BLaER1 (cell line): ENCODE measurements at regions not wholly inside any gene's neighbourhood (a gene's known extent, or its start where the extent isn't known, plus 50 kb on each side); places are given as distances from the start of the nearest gene placed in this dataset.
"Not testable (repeated sequence)": the region's sequence is repeated elsewhere in the genome, so short reads cannot be mapped to it uniquely, and the experiment has no call there.

Experiments used
- H3K27ac ChIP-seq: shearing (Covaris generic); formaldehyde crosslinking; 2 replicates; pipeline ENCODE4 v1.8.1; 2022
- H3K27me3 ChIP-seq: shearing (Covaris generic); formaldehyde crosslinking; 2 replicates; pipeline ENCODE4 v1.8.1; 2022
- H3K36me3 ChIP-seq: shearing (Covaris generic); formaldehyde crosslinking; 2 replicates; pipeline ENCODE4 v1.8.1; 2022
- H3K4me1 ChIP-seq: shearing (Covaris generic); formaldehyde crosslinking; 2 replicates; pipeline ENCODE4 v1.8.1; 2022
- H3K4me2 ChIP-seq: shearing (Covaris generic); formaldehyde crosslinking; 2 replicates; pipeline ENCODE4 v1.8.1; 2022
- H3K4me3 ChIP-seq: shearing (Covaris generic); formaldehyde crosslinking; 2 replicates; pipeline ENCODE4 v1.8.1; 2022
- H3K9ac ChIP-seq: shearing (Covaris generic); formaldehyde crosslinking; 2 replicates; pipeline ENCODE4 v1.8.1; 2022
- H3K9me3 ChIP-seq: shearing (Covaris generic); formaldehyde crosslinking; 2 replicates; pipeline ENCODE4 v1.8.1; 2022
- H4K20me1 ChIP-seq: shearing (Covaris generic); formaldehyde crosslinking; 2 replicates; pipeline ENCODE4 v1.8.1; 2022
- Cebpa-rat ChIP-seq: shearing (Covaris generic); IDR thresholded peaks from 2 replicates; pipeline ENCODE4 v1.8.1; 2022

GRCh38 chr2:198640463-198640862 is 817.3 kb downstream of the SATB2 start:
- Histone ChIP-seq H3K4me3 (no peak overlapping the region), H3K36me3 (no peaks in the 10 kb centered on the region), H3K9me3 (no peaks in the 10 kb centered on the region), H4K20me1 (no peaks in the 10 kb centered on the region), H3K27me3 (no peaks in the 10 kb centered on the region), H3K4me2 (no peak overlapping the region), H3K4me1 (no peaks in the 10 kb centered on the region), H3K27ac (no peak overlapping the region), H3K9ac (no peak overlapping the region)
- no peak for TF ChIP-seq Cebpa-rat

- no peak for TF ChIP-seq Cebpa-rat
- Histone ChIP-seq H3K36me3 (no peaks in the 10 kb centered on the region), H4K20me1 (no peaks in the 10 kb centered on the region), H3K9me3 (no peaks in the 10 kb centered on the region), H3K27me3 (no peaks in the 10 kb centered on the region), H3K4me2 (no peak overlapping the region), H3K9ac (no peak overlapping the region), H3K4me1 (no peaks in the 10 kb centered on the region), H3K4me3 (no peak overlapping the region), H3K27ac (no peak overlapping the region)
These were observed 818.2 kb downstream of the SATB2 start for GRCh38 chr2:198639580-198639979.

GRCh38 chr2:198638577-198638976 is 819.2 kb downstream of the SATB2 start:
- H3K9me3 ChIP-seq, result no peaks in the 10 kb centered on the region

GRCh38 chr2:198630384-198630783 is 826.0 kb downstream of the PLCL1 start:
- Histone ChIP-seq H3K27me3 (no peaks in the 10 kb centered on the region), H3K36me3 (no peaks in the 10 kb centered on the region), H4K20me1 (no peaks in the 10 kb centered on the region), H3K9me3 (no peaks in the 10 kb centered on the region), H3K27ac (no peak overlapping the region), H3K4me2 (no peak overlapping the region), H3K9ac (no peak overlapping the region), H3K4me3 (no peak overlapping the region), H3K4me1 (peaks cover 14% of the 10 kb centered on the region)
- TF ChIP-seq Cebpa-rat, result no peak

More at GRCh38 chr2:198638577-198638976, 819.2 kb downstream of the SATB2 start:
- Histone ChIP-seq H3K36me3 (no peaks in the 10 kb centered on the region), H4K20me1 (no peaks in the 10 kb centered on the region), H3K27ac (no peak overlapping the region), H3K27me3 (no peaks in the 10 kb centered on the region), H3K9ac (no peak overlapping the region), H3K4me1 (peaks cover 9% of the 10 kb centered on the region), H3K4me2 (no peak overlapping the region), H3K4me3 (no peak overlapping the region)
- TF ChIP-seq Cebpa-rat, result no peak

- Histone ChIP-seq H3K36me3 (no peaks in the 10 kb centered on the region), H3K27me3 (no peaks in the 10 kb centered on the region), H3K4me1 (peaks cover 5% of the 10 kb centered on the region), H3K4me2 (no peak overlapping the region), H3K9me3 (no peaks in the 10 kb centered on the region), H3K27ac (no peak overlapping the region), H4K20me1 (no peaks in the 10 kb centered on the region), H3K4me3 (no peak overlapping the region), H3K9ac (no peak overlapping the region)
- no peak for TF ChIP-seq Cebpa-rat
These were observed 824.2 kb downstream of the PLCL1 start for GRCh38 chr2:198628596-198628995.

- H3K36me3 ChIP-seq, result no peaks in the 10 kb centered on the region
- H3K4me2 ChIP-seq, result no peak overlapping the region
- no peak overlapping the region for H3K4me3 ChIP-seq
- no peaks in the 10 kb centered on the region for H3K9me3 ChIP-seq
- H3K4me1 ChIP-seq, result no peaks in the 10 kb centered on the region
- no peak for TF ChIP-seq Cebpa-rat
- no peaks in the 10 kb centered on the region for H4K20me1 ChIP-seq
- H3K27ac ChIP-seq, result no peak overlapping the region
- no peak overlapping the region for H3K9ac ChIP-seq
- H3K27me3 ChIP-seq, result no peaks in the 10 kb centered on the region
These were observed 818.8 kb downstream of the PLCL1 start for GRCh38 chr2:198622986-198623730.

GRCh38 chr2:198615972-198616371 is 811.6 kb downstream of the PLCL1 start:
- no peaks in the 10 kb centered on the region for H3K36me3 ChIP-seq
- no peak overlapping the region for H3K27ac ChIP-seq
- H3K27me3 ChIP-seq, result no peaks in the 10 kb centered on the region
- H3K9ac ChIP-seq, result no peak overlapping the region
- H3K4me1 ChIP-seq, result no peaks in the 10 kb centered on the region
- no peak for TF ChIP-seq Cebpa-rat
- no peaks in the 10 kb centered on the region for H3K9me3 ChIP-seq
- no peak overlapping the region for H3K4me3 ChIP-seq
- no peak overlapping the region for H3K4me2 ChIP-seq
- H4K20me1 ChIP-seq, result no peaks in the 10 kb centered on the region

- Histone ChIP-seq H3K4me3 (no peak overlapping the region), H3K9me3 (no peaks in the 10 kb centered on the region)
- no peak for TF ChIP-seq Cebpa-rat
These were observed 806.8 kb downstream of the PLCL1 start for GRCh38 chr2:198611201-198611600.

GRCh38 chr2:198604599-198604998 is 800.2 kb downstream of the PLCL1 start:
- Histone ChIP-seq H3K9me3 (no peaks in the 10 kb centered on the region), H3K4me1 (no peaks in the 10 kb centered on the region), H3K4me2 (no peak overlapping the region), H3K27ac (no peak overlapping the region), H3K36me3 (no peaks in the 10 kb centered on the region), H3K27me3 (no peaks in the 10 kb centered on the region), H3K4me3 (no peak overlapping the region), H4K20me1 (no peaks in the 10 kb centered on the region), H3K9ac (no peak overlapping the region)
- TF ChIP-seq Cebpa-rat, result no peak

More at GRCh38 chr2:198611201-198611600, 806.8 kb downstream of the PLCL1 start:
- no peaks in the 10 kb centered on the region for H3K27me3 ChIP-seq
- no peak overlapping the region for H3K9ac ChIP-seq
- no peak overlapping the region for H3K4me2 ChIP-seq
- H3K4me1 ChIP-seq, result no peaks in the 10 kb centered on the region
- H3K27ac ChIP-seq, result no peak overlapping the region
- no peaks in the 10 kb centered on the region for H4K20me1 ChIP-seq
- H3K36me3 ChIP-seq, result no peaks in the 10 kb centered on the region

GRCh38 chr2:198602986-198603385 is 798.6 kb downstream of the PLCL1 start:
- not testable (repeated sequence) for H3K27me3 ChIP-seq, H3K4me2 ChIP-seq, H3K4me3 ChIP-seq, H3K36me3 ChIP-seq, H3K9ac ChIP-seq, H3K9me3 ChIP-seq, H3K27ac ChIP-seq, H3K4me1 ChIP-seq, H4K20me1 ChIP-seq

GRCh38 chr2:198597648-198598047 is 793.3 kb downstream of the PLCL1 start:
- H3K27me3 ChIP-seq, result no peaks in the 10 kb centered on the region
- H3K4me1 ChIP-seq, result peaks cover 12% of the 10 kb centered on the region
- no peak overlapping the region for H3K4me3 ChIP-seq
- H3K4me2 ChIP-seq, result no peak overlapping the region
- TF ChIP-seq Cebpa-rat, result no peak
- H3K27ac ChIP-seq, result no peak overlapping the region
- H4K20me1 ChIP-seq, result no peaks in the 10 kb centered on the region
- no peaks in the 10 kb centered on the region for H3K36me3 ChIP-seq
- no peaks in the 10 kb centered on the region for H3K9me3 ChIP-seq
- no peak overlapping the region for H3K9ac ChIP-seq
